Loucy (cell line): ENCODE measurements at regions not wholly inside any gene's neighbourhood (a gene's known extent, or its start where the extent isn't known, plus 50 kb on each side); places are given as distances from the start of the nearest gene placed in this dataset.

ENCODE experiments used
- CTCF ChIP-seq: fragments of 200-600 bp; sonication (generic); conservative IDR thresholded peaks from 2 replicates; pipeline ENCODE4 v1.5.1; 2014; ENCODE audit warnings: mild to moderate bottlenecking, antibody characterized with exemption, low read length
- EZH2phosphoT487 ChIP-seq: fragments of 200-600 bp; IDR thresholded peaks from 2 replicates; pipeline ENCODE4 v1.6.1; 2018; ENCODE audit warnings: antibody characterized with exemption, mild to moderate bottlenecking, moderate library complexity, borderline replicate concordance

- TF ChIP-seq CTCF, result no peak
- TF ChIP-seq EZH2phosphoT487, result no peak
Measured at GRCh38 chr2:172246649-172247048, 143.9 kb upstream of the DLX2 start.
